ENCODE measurements at regions not wholly inside any gene's neighbourhood (a gene's known extent, or its start where the extent isn't known, plus 50 kb on each side); places are given as distances from the start of the nearest gene placed in this dataset.

DNA sequence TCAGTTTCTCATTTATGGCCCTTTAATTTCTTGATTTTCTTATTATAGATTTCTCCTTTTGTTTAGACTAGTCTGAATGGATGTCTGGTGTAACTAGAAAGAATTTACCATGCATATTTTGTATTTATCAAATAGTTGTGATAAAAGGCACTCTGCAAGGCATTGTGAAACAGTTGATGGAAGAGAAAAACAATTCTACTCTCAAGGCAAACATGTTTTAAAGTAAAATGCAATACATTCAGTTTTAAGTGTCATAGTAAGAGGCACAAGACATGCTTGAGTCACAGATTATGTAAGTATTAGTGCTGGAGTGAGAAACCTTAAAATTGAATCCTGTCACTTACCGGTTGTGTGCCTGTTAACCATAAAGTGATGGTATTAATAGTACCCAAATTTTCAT is 283.3 kb upstream of the DKK2 start:
- Histone ChIP-seq H3K4me2 (ENCODE audit: extremely low read depth, insufficient read depth, low read length) (no peak overlapping the region), H3K9ac (ENCODE audit: insufficient read depth, low read length) (no peak overlapping the region), H3K79me2 (ENCODE audit: control insufficient read depth, insufficient read depth, low read length) (no peaks in the 10 kb centered on the region), H4K20me1 (ENCODE audit: control insufficient read depth, extremely low read depth, insufficient read depth, low read length) (no peaks in the 10 kb centered on the region), H3K4me3 (replicated peaks in 1 of 4; ENCODE audit: control extremely low read depth in 1 of 4, insufficient read depth in 1 of 4, low read depth in 3 of 4, low read length in 4 of 4) (no peak overlapping the region), H2AFZ (ENCODE audit: low read length) (no peak overlapping the region), H3K36me3 (ENCODE audit: control insufficient read depth, insufficient read depth, low read length) (no peaks in the 10 kb centered on the region), H3K9me3 (ENCODE audit: control insufficient read depth, insufficient read depth, low read depth, low read length) (no peaks in the 10 kb centered on the region), H3K4me1 (ENCODE audit: control insufficient read depth, extremely low read depth, insufficient read depth, low read length) (peaks cover 2% of the 10 kb centered on the region), H3K27me3 (ENCODE audit: control insufficient read depth, insufficient read depth, low read length) (no peaks in the 10 kb centered on the region), H3K27ac (ENCODE audit: insufficient read depth, low read length) (no peak overlapping the region)
- DNase-seq (ENCODE audit: low read depth in 2 of 2) = no peak
- no peak for TF ChIP-seq EZH2 (IDR thresholded peaks at IDR 0.05; ENCODE audit: low read length, missing control alignments)
- TF ChIP-seq, protein P1, sequence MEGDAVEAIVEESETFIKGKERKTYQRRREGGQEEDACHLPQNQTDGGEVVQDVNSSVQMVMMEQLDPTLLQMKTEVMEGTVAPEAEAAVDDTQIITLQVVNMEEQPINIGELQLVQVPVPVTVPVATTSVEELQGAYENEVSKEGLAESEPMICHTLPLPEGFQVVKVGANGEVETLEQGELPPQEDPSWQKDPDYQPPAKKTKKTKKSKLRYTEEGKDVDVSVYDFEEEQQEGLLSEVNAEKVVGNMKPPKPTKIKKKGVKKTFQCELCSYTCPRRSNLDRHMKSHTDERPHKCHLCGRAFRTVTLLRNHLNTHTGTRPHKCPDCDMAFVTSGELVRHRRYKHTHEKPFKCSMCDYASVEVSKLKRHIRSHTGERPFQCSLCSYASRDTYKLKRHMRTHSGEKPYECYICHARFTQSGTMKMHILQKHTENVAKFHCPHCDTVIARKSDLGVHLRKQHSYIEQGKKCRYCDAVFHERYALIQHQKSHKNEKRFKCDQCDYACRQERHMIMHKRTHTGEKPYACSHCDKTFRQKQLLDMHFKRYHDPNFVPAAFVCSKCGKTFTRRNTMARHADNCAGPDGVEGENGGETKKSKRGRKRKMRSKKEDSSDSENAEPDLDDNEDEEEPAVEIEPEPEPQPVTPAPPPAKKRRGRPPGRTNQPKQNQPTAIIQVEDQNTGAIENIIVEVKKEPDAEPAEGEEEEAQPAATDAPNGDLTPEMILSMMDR (conservative IDR thresholded peaks at IDR 0.05 in 1 of 2, IDR thresholded peaks at IDR 0.05 in 1 of 2; ENCODE audit: low read depth in 1 of 2, low read length in 2 of 2) = no peak

DNA sequence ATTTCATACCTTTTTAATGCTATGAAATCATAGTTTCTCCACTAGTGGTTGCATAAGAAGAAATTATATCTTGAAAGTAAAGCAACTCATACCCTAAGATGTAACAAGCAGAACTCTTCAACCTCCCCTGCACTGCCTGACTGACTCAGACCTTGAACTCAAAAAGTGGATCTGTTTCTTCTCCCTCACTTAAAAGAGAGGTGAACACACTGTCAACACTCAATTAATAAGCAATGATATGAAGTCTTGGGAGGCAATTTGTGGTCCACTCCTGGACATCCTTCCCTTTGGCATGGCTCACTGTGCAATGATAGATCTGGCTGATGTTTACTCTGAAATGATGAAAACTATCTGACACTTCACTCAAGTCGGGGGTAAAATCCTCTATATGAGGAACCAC is 282.0 kb upstream of the DKK2 start:
- Histone ChIP-seq H2AFZ (ENCODE audit: low read length) (no peak overlapping the region), H3K9me3 (ENCODE audit: control insufficient read depth, insufficient read depth, low read depth, low read length) (no peaks in the 10 kb centered on the region), H3K27me3 (ENCODE audit: control insufficient read depth, insufficient read depth, low read length) (no peaks in the 10 kb centered on the region), H3K9ac (ENCODE audit: insufficient read depth, low read length) (no peak overlapping the region), H3K27ac (ENCODE audit: insufficient read depth, low read length) (no peak overlapping the region), H4K20me1 (ENCODE audit: control insufficient read depth, extremely low read depth, insufficient read depth, low read length) (no peaks in the 10 kb centered on the region), H3K4me2 (ENCODE audit: extremely low read depth, insufficient read depth, low read length) (no peak overlapping the region), H3K36me3 (ENCODE audit: control insufficient read depth, insufficient read depth, low read length) (no peaks in the 10 kb centered on the region), H3K4me1 (ENCODE audit: control insufficient read depth, extremely low read depth, insufficient read depth, low read length) (peaks cover 2% of the 10 kb centered on the region), H3K79me2 (ENCODE audit: control insufficient read depth, insufficient read depth, low read length) (no peaks in the 10 kb centered on the region), H3K4me3 (replicated peaks in 1 of 4; ENCODE audit: control extremely low read depth in 1 of 4, insufficient read depth in 1 of 4, low read depth in 3 of 4, low read length in 4 of 4) (no peak overlapping the region)
- DNase-seq (ENCODE audit: low read depth in 2 of 2) = peak in 1 of 2 donors; percentile 24
- TF ChIP-seq EZH2 (IDR thresholded peaks at IDR 0.05; ENCODE audit: low read length, missing control alignments) = no peak
- TF ChIP-seq, protein P1 (conservative IDR thresholded peaks at IDR 0.05 in 1 of 2, IDR thresholded peaks at IDR 0.05 in 1 of 2; ENCODE audit: low read depth in 1 of 2, low read length in 2 of 2) = no peak

DNA sequence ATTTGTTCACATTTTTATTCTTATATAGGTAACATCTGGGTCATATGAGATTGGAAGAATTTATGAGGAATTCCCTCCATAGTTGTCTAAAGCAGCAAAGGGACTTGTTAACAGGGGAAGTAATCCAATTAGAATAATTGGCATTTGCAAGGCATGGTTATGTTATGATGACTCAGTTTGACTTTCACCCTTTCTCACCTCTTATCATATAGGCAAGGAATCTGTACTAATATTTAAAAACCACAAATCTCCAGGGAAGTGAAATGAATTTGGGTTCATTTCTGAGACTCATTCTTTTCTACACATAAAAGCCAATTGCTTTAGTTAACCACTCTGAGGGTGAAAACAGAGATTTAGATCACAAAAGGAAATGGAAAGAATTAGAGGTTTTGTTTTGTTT is 281.5 kb upstream of the DKK2 start:
- no peak overlapping the region for H2AFZ ChIP-seq (ENCODE audit: low read length)
- no peak overlapping the region for H3K4me2 ChIP-seq (ENCODE audit: extremely low read depth, insufficient read depth, low read length)
- no peak overlapping the region for H3K27ac ChIP-seq (ENCODE audit: insufficient read depth, low read length)
- TF ChIP-seq, protein P1 (conservative IDR thresholded peaks at IDR 0.05 in 1 of 2, IDR thresholded peaks at IDR 0.05 in 1 of 2; ENCODE audit: low read depth in 1 of 2, low read length in 2 of 2) = no peak
- TF ChIP-seq EZH2 (IDR thresholded peaks at IDR 0.05; ENCODE audit: low read length, missing control alignments) = no peak
- no peak overlapping the region for H3K4me3 ChIP-seq (replicated peaks in 1 of 4; ENCODE audit: control extremely low read depth in 1 of 4, insufficient read depth in 1 of 4, low read depth in 3 of 4, low read length in 4 of 4)
- DNase-seq (ENCODE audit: low read depth in 2 of 2) = peak in 1 of 2 donors; percentile 45
- no peaks in the 10 kb centered on the region for H4K20me1 ChIP-seq (ENCODE audit: control insufficient read depth, extremely low read depth, insufficient read depth, low read length)
- H3K4me1 ChIP-seq (ENCODE audit: control insufficient read depth, extremely low read depth, insufficient read depth, low read length) = peaks cover 2% of the 10 kb centered on the region
- H3K27me3 ChIP-seq (ENCODE audit: control insufficient read depth, insufficient read depth, low read length) = no peaks in the 10 kb centered on the region
- no peaks in the 10 kb centered on the region for H3K36me3 ChIP-seq (ENCODE audit: control insufficient read depth, insufficient read depth, low read length)
- no peaks in the 10 kb centered on the region for H3K79me2 ChIP-seq (ENCODE audit: control insufficient read depth, insufficient read depth, low read length)
- no peak overlapping the region for H3K9ac ChIP-seq (ENCODE audit: insufficient read depth, low read length)
- H3K9me3 ChIP-seq (ENCODE audit: control insufficient read depth, insufficient read depth, low read depth, low read length) = no peaks in the 10 kb centered on the region
